Myocyte (in vitro differentiated cells): ENCODE measurements at regions not wholly inside any gene's neighbourhood (a gene's known extent, or its start where the extent isn't known, plus 50 kb on each side); places are given as distances from the start of the nearest gene placed in this dataset.

Experiments used
- DNase-seq: peaks from one replicate; pipeline ENCODE4 v3.0.0-alpha.2; 2012; ENCODE audit warnings: low read depth

DNA sequence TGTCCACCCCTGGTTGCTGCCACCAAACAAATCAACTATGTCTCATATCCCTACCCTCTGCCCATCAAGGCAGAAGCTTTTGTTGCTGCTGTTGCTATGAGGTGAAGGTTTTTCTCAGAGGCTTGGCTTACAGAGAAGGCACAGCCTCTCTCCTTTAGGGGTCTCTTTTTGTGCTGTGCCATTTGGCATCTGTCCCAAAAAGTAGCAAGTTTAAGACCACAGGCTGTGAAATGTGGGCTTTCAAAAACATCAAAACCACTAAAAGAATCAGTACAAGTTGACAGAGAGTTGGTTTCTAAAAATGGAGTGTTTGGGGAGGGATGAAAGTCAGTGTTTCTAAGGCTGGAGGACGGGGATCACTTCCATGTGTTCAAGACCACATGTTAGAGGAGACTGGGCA lies 634.9 kb downstream of the BCOR start:
- DNase-seq: no peak

GRCh38 chrX:39464253-39464652 lies 633.5 kb downstream of the BCOR start:
- DNase-seq: no peak

- no peak for DNase-seq
Observed at GRCh38 chrX:39465467-39465866, 632.3 kb downstream of the BCOR start.

GRCh38 chrX:39465906-39466305 lies 631.9 kb downstream of the BCOR start:
- no peak for DNase-seq

DNA sequence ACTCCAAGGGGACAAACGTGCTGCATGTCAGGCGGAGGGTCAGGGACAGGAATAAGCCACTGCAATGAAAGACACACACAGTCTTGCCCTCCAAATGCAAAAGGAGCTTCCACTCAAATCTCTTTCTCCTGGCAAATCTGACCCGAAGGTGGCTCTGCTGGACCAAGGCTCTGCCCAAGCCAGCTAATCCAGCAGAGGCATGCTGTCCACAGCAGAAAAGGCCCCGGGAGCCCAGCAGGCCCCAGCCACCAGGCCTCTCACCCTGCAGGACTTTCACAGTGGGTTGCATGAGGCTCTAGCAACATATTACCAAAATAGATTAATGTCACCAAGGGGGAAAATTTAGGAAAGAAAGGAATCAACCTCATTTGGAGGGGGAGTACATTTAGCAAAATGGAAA lies 628.6 kb downstream of the BCOR start:
- DNase-seq: no peak

- DNase-seq: no peak
Observed at GRCh38 chrX:39470588-39471407, 627.0 kb downstream of the BCOR start.

DNA sequence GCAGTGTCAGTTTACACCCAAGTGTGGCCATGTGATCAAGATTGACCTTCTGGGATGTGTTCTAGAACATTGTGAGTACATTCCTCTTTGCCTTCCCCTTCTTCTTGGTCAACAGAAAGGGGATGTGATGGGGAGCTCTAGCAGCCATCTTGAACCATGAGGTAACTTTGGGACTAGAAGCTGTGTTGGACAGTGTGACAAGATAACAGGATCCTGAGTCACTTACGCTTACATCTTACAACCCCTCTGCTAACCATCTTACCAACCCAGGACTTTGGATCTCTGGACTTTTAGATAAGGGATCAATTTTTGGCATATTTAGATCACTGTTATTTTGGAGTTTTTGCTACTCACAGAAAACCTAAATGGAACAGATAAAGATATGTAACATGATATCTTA lies 625.6 kb downstream of the BCOR start:
- no peak for DNase-seq

DNA sequence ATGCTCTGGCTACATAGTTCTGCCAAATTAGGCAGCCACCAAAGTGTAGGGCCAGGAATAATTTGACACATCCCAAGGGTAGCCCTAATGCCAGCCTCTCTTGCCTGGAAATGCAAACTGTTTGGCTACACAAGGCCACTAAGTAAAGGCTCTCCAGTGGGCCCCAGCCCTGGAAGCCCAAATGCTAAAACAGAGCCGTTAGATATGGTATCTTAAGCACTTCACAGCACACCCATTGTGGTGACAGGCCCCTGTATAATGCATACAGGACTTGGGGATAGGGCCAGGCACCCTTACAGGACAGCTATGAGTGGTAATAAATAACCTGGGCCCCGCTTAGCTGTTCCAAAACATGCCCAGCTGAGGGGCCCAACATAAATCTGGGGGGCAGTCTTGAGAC lies 623.9 kb downstream of the BCOR start:
- no peak for DNase-seq

- DNase-seq: no peak
Observed at GRCh38 chrX:39475372-39475771, 622.4 kb downstream of the BCOR start.

GRCh38 chrX:39476604-39477021 lies 621.1 kb downstream of the BCOR start:
- DNase-seq: no peak

DNA sequence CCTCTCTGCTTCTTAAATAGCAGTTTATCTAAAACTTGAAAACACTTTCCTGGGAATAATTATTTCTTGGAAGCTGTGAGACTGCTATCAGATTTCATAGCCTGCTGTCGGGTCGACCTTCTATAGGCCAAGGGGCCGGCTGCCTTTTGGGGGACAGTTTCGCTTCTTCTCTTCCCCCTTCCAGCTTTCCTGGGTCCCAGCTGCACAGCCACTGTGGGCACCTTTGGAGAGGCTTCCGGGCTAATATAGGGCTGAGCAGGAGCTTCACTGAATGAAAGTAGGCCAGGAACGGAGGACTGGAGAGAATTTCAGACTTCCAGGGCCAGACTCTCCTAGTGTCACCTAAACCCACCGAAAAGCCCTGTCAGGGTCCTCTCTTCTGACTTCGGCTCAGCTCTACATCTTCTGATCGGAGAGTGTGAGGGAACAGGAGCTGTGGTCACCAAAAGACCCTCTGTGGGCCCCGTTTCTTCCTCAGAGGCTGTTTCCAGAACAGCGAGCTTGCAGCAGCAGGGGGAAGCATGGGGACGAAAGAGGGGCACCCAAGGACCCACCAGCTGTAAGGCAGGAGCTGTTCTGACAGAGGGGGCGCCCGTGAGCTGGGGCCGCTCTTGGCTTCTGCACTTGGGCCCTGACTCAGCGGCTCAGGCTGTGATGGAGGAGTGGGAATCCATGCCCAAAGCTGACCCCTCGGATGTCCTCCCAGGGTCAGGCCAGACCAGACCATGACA lies 620.6 kb downstream of the BCOR start:
- no peak for DNase-seq

GRCh38 chrX:39477762-39478120 lies 620.0 kb downstream of the BCOR start:
- no peak for DNase-seq

DNA sequence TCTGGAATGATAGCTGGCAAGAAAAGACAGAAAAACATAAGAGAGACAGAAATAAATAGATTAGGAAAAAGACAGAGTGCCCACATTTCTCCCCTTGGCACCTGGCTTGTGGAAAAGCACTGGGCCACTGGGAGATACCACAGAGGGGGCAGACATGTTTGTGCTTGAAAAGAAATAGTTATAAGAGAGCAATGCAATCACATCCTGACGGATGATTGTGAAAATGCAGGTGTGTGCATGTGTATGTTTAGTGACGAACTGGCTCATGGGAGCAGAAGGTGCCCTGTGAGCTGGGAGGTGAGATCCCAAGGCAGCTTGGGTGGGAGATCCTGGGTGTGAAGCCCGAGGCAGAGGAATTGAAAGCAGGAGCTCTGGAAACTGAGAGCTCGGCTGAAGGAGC lies 617.9 kb downstream of the BCOR start:
- DNase-seq: no peak

GRCh38 chrX:39480963-39481362 lies 616.8 kb downstream of the BCOR start:
- peak; percentile 5 for DNase-seq

DNA sequence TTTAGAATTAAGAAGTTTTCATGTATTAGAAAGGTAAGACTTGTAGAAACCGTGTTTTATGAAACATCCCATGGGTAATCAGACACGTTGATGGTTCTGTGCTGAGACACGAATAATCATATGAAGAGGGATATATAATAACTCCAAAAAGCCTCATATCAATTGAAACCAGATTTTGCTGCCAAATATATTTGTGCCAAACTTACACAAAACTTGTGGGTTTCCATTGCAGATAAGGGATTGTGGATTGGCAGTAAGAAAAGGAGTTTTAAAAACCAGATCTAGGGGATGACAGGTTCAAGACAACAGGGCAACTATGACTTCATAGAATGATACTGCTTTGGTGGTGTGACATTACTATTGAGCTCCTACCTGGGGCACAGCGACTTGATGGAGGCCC lies 616.1 kb downstream of the BCOR start:
- DNase-seq: no peak

GRCh38 chrX:39484159-39485068 lies 613.3 kb downstream of the BCOR start:
- no peak for DNase-seq

GRCh38 chrX:39487166-39487968 lies 610.4 kb downstream of the BCOR start:
- no peak for DNase-seq

- no peak for DNase-seq
Observed at GRCh38 chrX:39487969-39488330, 609.8 kb downstream of the BCOR start.

DNA sequence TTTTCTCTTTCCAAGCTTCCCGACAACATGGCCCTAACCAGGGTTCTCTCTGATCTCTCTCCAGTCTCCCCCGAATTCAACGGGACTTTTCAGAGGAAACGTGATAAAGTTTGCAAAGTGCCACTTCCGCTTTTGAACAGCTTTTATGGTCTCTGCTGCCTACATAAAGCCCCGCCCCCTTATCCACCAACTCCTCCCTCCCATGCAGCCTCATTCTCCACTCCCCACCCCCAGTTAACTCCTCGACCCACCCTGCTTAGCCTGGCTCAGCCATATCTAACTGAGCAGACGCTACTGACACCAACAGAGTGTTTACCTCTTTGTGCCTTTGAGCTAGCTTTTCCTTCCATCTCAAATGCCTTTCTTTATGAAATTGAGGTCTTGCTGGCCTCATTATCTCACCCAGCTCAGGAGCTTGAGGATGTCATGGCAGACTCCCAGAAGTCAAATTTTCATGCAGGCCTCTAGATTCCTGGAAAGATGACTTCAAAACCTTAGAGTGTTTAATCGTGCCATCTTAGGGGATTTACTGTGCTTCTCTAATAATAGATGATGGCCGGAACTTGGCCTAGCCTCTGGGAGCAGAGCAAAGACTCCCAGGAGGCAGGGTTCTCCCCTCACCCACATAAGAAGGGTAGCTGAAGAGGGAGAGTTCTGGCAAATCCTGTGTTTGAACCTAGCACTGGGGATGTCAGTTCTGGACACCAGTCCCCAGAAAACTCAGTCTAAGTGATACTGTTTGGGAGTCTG lies 606.0 kb downstream of the BCOR start:
- DNase-seq: no peak

DNA sequence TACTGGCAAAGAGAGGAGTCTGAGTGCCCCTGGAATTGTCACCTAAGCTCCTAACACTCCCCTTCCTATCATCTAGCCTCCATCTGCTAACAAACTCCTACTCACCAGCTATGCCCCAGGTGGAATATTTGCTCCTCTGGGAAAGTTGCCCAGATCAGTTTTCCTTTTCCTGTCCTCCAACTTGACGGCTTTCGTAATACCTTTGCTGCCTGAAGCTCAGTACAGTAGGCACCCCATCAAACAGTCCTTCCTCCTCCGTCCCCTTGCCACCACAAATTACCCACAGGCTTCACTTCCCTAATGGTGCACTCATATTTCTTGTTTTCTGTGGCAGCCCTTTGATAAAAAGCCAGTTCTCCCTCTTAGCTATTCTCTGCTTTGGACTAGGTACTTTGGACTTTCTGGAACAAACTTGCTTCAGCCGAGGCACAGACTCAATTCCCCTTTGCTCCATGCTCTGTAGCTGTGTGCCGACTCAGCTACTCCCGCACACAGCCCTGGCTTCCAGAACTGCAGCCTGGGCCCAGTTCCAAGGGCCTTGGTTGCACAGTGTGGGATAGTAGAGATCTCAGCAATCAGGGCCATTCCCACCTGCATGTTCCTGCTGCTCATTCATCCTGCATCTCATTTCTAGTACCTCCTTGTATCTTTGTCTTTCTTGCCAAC lies 605.1 kb downstream of the BCOR start:
- no peak for DNase-seq
